ENCODE measurements at regions not wholly inside any gene's neighbourhood (a gene's known extent, or its start where the extent isn't known, plus 50 kb on each side); places are given as distances from the start of the nearest gene placed in this dataset.

- Histone ChIP-seq H3K4me1 (ENCODE audit: insufficient read depth, low read length, severe bottlenecking) (no peaks in the 10 kb centered on the region), H3K79me2 (ENCODE audit: insufficient read depth, low read length) (no peaks in the 10 kb centered on the region), H4K20me1 (ENCODE audit: insufficient read depth, low read length) (no peaks in the 10 kb centered on the region), H3K4me2 (ENCODE audit: low read length) (no peak overlapping the region), H3K9me2 (ENCODE audit: low read depth, low read length) (no peaks in the 10 kb centered on the region), H3K27me3 (ENCODE audit: insufficient read depth, low read length) (no peaks in the 10 kb centered on the region), H3F3A (ENCODE audit: insufficient read depth, low read length) (no peaks in the 10 kb centered on the region), H3K9me3 (ENCODE audit: low read length) (no peaks in the 10 kb centered on the region), H3K4me3 (ENCODE audit: low read depth, low read length, poor library complexity, severe bottlenecking) (no peak overlapping the region), H3K9ac (ENCODE audit: low read length) (no peak overlapping the region), H3K27ac (ENCODE audit: low read depth, low read length, poor library complexity, severe bottlenecking) (no peak overlapping the region), H3K36me3 (ENCODE audit: insufficient read depth, low read length) (no peaks in the 10 kb centered on the region), H2AFZ (ENCODE audit: low read length) (no peak overlapping the region)
- TF ChIP-seq CTCF (IDR thresholded peaks at IDR 0.05; ENCODE audit: low read length): no peak
- TF ChIP-seq EZH2 (IDR thresholded peaks at IDR 0.05; ENCODE audit: borderline replicate concordance, low read length): no peak
Observed at GRCh38 chr16:73414638-73415037, 366.7 kb upstream of the ZFHX3 start.

GRCh38 chr16:73413830-73414190 is 365.9 kb upstream of the ZFHX3 start:
- no peak overlapping the region for H3K4me3 ChIP-seq (ENCODE audit: low read depth, low read length, poor library complexity, severe bottlenecking)
- no peaks in the 10 kb centered on the region for H3K79me2 ChIP-seq (ENCODE audit: insufficient read depth, low read length)
- no peak overlapping the region for H3K4me2 ChIP-seq (ENCODE audit: low read length)
- TF ChIP-seq EZH2 (IDR thresholded peaks at IDR 0.05; ENCODE audit: borderline replicate concordance, low read length) (no peak), CTCF (IDR thresholded peaks at IDR 0.05; ENCODE audit: low read length) (no peak)
- no peak overlapping the region for H3K27ac ChIP-seq (ENCODE audit: low read depth, low read length, poor library complexity, severe bottlenecking)
- no peak overlapping the region for H3K9ac ChIP-seq (ENCODE audit: low read length)
- no peaks in the 10 kb centered on the region for H3K9me2 ChIP-seq (ENCODE audit: low read depth, low read length)
- no peaks in the 10 kb centered on the region for H3K27me3 ChIP-seq (ENCODE audit: insufficient read depth, low read length)
- no peaks in the 10 kb centered on the region for H3K4me1 ChIP-seq (ENCODE audit: insufficient read depth, low read length, severe bottlenecking)
- H4K20me1 ChIP-seq (ENCODE audit: insufficient read depth, low read length): no peaks in the 10 kb centered on the region
- no peaks in the 10 kb centered on the region for H3K9me3 ChIP-seq (ENCODE audit: low read length)
- H3K36me3 ChIP-seq (ENCODE audit: insufficient read depth, low read length): no peaks in the 10 kb centered on the region
- H3F3A ChIP-seq (ENCODE audit: insufficient read depth, low read length): no peaks in the 10 kb centered on the region
- no peak overlapping the region for H2AFZ ChIP-seq (ENCODE audit: low read length)

GRCh38 chr16:73413091-73413829 is 365.3 kb upstream of the ZFHX3 start:
- TF ChIP-seq EZH2 (IDR thresholded peaks at IDR 0.05; ENCODE audit: borderline replicate concordance, low read length) (no peak), CTCF (IDR thresholded peaks at IDR 0.05; ENCODE audit: low read length) (no peak)
- no peak overlapping the region for H3K4me2 ChIP-seq (ENCODE audit: low read length)
- H2AFZ ChIP-seq (ENCODE audit: low read length): no peak overlapping the region
- H3K79me2 ChIP-seq (ENCODE audit: insufficient read depth, low read length): no peaks in the 10 kb centered on the region
- H3K36me3 ChIP-seq (ENCODE audit: insufficient read depth, low read length): no peaks in the 10 kb centered on the region
- no peaks in the 10 kb centered on the region for H3K4me1 ChIP-seq (ENCODE audit: insufficient read depth, low read length, severe bottlenecking)
- H4K20me1 ChIP-seq (ENCODE audit: insufficient read depth, low read length): no peaks in the 10 kb centered on the region
- no peaks in the 10 kb centered on the region for H3F3A ChIP-seq (ENCODE audit: insufficient read depth, low read length)
- H3K27me3 ChIP-seq (ENCODE audit: insufficient read depth, low read length): no peaks in the 10 kb centered on the region
- no peak overlapping the region for H3K27ac ChIP-seq (ENCODE audit: low read depth, low read length, poor library complexity, severe bottlenecking)
- no peaks in the 10 kb centered on the region for H3K9me3 ChIP-seq (ENCODE audit: low read length)
- H3K9ac ChIP-seq (ENCODE audit: low read length): no peak overlapping the region
- no peak overlapping the region for H3K4me3 ChIP-seq (ENCODE audit: low read depth, low read length, poor library complexity, severe bottlenecking)
- H3K9me2 ChIP-seq (ENCODE audit: low read depth, low read length): no peaks in the 10 kb centered on the region
